Medulla oblongata (tissue), 1 donor: ENCODE measurements at regions not wholly inside any gene's neighbourhood (a gene's known extent, or its start where the extent isn't known, plus 50 kb on each side); places are given as distances from the start of the nearest gene placed in this dataset.

Experiments used
- DNase-seq: peaks from one replicate; pipeline ENCODE4 v3.0.0-alpha.2; 2015; ENCODE audit errors: extremely low spot score

DNA sequence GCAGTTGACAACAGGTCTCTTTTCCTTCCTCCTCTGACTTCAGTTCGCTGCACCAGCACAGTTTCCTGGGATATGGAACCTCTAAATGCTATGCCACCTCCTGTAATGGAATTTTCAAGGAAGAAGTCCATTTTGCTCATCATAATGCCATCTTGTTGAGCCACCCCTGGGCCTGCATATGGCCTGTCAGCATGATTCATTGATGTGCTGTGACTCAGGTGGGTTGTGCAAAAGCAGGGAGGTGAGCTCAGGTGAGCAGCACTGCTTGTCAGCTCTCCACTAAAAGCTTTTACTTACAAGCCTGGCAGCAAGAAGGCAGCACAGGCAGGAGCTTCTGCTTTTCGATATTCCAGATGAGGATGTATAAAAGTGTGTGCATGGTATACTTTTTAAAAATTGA, 247.1 kb upstream of the LMCD1 start:
- DNase-seq, result no peak

DNA sequence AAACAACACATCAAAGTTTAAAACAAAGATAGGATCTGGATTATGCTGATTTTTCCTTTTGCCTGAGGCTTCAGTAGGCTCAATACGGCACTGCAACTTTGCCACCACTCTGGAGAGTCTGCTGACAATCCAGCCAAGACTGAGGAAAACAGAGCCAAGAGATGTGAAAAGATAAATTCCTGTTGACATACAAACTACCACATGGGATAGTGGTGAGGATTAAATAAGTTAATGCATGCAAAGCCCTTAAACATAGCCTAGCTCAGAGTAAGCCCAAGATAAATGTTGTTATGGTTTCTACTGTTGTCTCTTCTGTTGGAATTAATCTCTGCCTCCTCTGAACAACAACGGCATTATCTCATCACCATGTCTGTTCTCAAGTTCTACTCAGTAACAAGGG, 245.9 kb upstream of the LMCD1 start:
- DNase-seq, result peak; percentile 35

DNA sequence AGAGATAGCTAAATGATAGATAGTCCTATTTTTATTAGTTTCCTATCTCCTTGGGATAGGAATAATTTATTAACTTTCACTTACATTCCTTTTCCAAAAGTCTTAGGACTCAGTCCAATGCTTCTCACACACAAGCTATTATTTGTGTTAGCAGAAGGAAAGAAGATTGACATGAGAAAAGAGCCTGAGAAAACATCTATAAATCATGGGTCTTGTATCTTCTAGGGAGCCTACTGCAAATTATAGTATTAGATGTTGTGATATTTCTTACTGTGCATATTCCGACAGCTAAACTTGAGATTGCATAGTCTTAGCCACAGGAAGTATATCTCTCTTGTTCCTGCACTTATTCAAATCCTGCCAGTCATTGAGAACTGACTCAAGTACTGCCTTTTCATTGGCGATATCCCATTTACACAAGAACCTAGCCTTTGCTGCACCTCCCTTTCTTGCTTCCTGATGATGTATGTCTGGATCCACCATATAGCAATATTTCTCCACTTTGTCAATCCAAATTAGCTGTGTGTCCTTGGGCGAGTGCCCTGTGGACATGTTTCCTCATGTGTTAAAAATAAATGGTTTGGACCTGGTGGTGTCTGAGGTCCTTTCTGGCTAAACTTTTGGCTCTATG, 245.1 kb upstream of the LMCD1 start:
- no peak for DNase-seq

DNA sequence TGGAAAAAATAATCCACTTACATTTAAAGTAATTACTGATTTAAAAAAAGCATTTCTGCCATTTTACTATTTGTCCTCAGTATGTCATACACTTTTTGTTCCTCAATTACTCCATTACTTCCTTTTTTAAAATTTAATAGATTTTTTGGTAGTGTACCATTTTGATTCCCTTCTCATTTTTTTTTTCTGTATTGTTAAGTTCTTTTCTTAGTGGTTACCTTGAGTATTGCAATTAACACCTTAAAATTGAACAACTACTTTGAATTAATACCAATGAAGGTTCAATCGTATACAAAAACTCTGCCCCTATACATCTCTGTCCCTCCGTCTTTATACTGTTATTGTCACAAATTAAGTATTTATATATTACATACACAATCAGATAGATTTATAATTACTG, 240.6 kb upstream of the LMCD1 start:
- no peak for DNase-seq

DNA sequence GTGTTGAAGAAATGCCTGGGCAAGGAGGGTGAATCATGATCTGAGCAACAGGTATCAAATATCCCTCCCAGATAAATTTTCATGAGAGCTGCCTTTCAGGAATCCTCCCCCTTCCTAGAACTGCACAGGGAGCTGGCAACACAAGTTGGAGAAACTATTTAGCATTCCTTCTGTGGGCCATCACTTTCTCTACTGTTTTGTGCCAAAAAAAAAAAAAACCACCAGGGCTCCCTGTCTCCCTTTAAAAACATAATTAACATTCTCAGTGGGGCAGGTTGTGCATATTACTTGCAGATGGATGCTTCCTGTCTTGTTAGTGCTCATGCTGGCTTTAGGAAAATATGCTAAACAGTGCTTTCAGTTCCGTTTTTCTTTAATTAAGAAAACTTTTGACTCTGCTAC, 234.9 kb upstream of the LMCD1 start:
- DNase-seq, result peak; percentile 22

DNA sequence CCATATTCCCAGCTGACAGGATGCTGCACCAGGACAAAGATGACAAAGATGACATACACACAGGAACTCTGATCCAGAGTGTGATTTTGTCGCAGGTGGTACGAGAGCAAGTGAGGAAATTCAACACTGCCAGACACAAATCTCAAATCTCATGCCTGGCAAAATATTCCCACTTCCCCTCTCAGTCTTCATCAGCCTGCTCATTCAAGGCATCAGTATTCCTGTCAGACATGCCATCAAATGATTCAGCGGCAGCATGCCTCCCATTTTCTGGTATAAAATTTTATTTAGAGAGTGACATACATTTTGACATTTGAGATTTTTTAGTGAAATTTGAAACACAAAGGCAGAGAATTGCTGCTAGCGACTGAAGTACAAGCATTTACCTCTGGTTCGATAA, 228.1 kb upstream of the LMCD1 start:
- DNase-seq, result no peak

DNA sequence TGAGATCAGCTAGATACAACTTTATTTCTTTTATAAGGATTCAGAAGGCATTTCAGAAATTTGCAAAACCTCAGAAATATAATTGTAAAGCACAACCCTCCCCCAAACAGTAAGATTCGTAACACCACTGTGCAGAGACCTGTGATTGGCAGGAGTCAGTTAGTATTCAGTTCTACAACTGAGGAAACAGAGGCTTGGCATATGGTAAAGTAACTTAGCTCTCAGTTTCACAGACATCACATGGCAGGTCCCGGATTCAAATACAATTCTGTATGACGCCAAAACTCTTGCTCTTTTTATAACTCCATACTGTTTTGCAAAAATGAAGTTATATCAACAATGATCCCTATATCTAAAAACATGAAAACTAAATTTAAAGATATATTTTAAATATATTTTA, 225.6 kb upstream of the LMCD1 start:
- no peak for DNase-seq

DNA sequence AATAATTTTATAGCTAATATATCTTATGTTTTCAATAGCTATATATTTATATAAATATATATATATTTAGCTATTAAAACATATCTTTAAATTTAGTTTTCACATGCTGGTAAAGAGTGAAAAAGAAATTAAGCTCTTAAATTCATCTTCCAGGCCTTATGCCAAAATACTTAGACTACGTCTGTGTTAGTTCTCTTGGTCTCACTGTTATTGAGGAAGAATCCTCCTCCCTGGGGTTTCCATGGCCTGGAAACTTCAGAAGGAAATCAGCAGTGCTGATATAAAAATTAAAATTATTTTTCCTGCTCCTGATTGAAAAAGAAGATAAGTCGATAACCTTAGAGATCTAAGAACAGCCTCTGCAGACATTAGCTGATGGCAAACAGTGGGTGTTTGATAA, 225.1 kb upstream of the LMCD1 start:
- no peak for DNase-seq

DNA sequence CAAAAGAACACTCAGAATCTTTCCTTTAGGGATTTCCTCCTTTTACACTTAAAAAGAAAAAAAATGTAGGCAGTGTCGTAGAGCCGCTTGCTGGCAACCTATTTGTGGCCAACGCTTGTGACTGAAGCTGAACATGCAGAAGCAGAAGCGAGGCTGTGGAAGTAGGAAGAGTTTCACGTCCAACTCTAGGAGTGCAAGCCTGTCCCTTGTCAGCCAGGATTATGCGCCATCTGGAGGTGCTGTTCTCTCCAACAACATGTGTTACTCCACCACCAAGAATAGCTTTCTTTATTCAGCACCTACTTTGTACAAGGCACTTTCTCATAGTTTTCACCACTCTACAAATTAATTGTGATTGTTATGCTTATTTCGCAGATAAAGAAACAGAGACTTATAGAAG, 223.2 kb upstream of the LMCD1 start:
- no peak for DNase-seq

DNA sequence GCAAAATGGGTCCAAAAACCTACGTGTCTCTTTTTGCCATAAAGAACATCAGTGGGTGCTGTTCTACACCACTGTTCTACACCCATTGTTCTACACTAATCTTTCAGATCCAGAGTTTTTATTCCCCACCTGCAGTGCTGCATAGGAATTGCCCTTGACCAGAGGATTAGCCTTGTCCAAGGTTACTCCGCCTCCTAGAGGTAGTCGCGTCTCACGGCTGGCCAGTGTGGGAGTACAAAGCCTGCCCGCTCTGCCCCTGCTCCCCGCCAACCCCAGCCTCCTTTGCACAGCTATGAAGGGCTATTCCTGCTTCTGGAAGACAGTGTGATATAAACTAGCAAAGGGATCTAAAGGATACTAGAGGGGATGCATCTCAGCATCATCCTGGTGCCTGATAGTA, 222.1 kb upstream of the LMCD1 start:
- no peak for DNase-seq

DNA sequence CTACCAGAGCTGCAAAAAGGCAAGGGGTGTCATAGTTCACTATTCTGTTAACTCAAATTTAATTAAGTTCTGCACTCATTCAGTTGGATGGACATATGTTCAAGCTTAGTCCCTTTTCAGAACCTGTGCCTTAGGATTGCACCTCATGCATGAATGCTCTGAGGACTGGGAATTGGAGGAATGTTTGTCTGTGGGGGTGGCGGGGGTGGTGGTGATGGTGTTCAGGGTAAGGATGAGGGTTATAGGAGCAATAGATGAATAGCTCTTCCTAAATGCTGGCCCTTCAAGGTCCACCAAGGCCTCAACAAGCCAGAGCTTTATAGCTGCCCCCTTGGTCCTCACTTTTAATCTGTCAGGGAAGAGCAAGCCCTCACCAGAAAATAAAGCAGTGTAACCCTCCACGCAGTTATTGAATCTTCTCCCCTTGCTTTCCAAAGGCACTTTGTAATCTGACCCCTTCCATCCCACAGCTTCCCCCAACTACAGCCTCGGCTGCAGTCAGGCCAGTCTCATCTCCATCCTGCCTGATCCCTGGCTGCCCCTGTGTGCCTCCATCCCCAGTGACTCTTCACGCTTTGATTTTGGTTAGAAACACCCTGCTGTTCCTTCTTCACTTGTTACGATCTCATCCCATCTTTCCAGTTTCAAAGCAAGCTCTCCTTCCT, 221.6 kb upstream of the LMCD1 start:
- DNase-seq, result no peak

DNA sequence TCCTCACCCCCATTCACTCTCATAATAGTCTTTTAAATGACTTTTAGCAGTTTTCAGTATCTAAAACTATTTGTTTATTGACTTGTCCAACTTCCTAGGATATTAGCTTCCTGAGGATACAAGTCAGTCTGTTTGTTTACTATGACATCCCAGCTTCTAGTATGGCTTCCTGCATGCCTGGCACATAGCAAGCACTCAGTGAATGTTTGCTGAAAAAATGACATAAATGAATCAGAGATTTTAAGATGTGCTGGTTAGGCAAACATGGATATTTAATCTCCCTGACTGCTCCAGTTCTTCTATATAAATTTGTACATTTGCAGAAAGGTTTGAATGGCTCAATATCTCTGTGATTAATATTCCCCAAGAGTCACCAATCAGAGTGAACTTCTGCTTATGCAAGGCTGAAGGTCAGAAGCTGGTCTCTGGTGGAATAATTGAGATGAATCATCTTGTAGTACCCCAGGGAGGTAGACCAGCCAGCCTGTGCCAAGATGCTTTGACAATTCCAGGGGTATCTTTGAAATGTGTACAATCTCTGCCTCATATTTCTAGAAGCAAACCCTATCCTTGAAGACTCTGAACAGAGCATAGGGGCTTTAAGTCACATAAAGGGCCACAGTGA, 219.0 kb upstream of the LMCD1 start:
- DNase-seq, result no peak

DNA sequence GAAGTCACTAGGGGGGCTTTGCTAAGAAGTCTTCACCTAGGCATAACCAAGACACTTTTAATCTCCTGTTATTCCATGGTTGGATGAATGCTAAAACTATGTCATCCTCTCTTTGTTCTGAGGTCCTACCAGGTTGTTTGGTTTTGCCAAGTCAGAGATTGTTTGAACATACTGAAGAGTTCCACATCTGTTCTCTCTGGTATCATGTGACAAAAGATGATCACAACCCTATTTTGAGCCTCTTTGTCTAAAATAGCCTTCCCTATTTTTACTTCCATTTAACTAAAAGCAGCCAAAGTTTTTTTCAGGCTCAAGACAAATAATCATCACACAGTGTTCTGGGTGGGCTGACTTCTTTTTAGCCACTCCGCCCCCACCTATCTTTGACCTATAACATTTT, 218.4 kb upstream of the LMCD1 start:
- DNase-seq, result no peak

DNA sequence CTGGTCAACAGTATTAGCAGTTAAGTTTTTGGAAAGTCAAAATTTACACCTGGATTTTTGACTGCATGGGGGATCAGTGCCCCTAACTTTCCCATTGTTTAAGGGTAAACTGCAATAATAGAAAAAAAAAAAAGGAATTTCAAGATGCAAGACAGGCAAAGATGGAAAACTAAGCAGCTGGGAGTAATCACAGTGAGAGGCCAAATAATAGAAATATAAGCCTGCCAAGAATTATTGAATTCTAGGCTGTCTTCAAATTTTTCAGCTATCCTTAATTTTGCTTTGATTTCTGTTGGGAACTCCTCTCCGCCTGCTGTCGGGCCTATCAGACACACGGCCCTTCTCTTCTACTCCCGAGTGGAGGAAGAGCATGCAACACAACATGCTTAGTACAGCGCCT, 215.5 kb upstream of the LMCD1 start:
- no peak for DNase-seq

DNA sequence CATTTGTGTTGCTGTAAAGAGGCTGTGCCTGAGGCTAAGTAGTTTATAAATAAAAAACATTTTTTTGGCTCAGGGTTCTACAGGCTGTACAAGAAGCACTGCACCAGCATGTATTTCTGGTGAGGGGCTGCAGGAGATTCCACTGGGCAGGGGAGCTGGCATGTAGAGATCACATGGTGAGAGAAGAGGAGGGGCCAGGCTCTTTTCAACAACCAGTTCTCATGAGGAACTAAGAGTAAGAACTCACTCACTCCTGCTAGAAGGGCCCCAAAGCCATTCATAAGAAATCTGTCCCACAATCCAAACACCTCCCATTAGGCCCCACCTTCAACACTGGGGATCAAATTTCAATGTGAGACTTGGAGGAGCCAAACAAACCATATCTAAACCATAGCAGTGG, 214.9 kb upstream of the LMCD1 start:
- DNase-seq, result no peak

DNA sequence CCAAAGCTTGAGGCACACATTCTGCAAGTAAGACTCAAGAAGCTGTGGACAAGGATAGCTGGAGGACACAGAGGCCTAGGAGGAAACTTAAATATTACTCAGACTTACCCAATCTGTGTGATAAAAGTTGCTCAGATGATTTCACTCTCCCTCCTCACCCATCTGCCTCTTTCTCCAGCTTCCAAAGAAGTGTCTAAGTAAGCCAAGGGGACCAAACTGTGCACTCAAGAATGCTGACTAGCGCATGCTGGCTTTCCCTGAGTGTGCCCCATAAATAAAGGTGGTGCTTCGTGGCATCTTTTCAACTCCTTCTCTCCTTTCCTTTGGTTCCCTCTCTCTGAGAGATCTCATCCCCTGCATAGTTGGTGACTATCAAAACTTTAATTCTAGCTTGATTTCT, 211.0 kb upstream of the LMCD1 start:
- DNase-seq, result peak; percentile 13

DNA sequence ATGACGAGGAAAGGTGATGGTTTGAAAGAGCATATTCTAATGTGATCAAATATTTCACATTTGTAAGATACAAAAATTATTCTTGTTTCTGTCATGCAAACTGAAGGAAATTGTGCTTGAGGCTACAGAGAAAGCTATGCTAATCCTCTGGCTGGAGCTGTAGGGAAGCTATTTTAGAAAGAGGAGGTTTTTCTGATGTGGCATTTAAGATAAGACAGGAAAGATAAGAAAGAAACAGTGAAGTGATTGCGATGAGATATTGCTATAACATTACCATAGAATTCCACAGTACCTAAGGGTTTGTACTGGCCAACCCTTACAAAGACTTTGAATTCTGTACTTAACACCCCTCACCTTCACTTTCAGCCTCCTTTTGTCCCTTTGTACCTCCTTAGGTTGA, 205.2 kb upstream of the LMCD1 start:
- DNase-seq, result no peak

DNA sequence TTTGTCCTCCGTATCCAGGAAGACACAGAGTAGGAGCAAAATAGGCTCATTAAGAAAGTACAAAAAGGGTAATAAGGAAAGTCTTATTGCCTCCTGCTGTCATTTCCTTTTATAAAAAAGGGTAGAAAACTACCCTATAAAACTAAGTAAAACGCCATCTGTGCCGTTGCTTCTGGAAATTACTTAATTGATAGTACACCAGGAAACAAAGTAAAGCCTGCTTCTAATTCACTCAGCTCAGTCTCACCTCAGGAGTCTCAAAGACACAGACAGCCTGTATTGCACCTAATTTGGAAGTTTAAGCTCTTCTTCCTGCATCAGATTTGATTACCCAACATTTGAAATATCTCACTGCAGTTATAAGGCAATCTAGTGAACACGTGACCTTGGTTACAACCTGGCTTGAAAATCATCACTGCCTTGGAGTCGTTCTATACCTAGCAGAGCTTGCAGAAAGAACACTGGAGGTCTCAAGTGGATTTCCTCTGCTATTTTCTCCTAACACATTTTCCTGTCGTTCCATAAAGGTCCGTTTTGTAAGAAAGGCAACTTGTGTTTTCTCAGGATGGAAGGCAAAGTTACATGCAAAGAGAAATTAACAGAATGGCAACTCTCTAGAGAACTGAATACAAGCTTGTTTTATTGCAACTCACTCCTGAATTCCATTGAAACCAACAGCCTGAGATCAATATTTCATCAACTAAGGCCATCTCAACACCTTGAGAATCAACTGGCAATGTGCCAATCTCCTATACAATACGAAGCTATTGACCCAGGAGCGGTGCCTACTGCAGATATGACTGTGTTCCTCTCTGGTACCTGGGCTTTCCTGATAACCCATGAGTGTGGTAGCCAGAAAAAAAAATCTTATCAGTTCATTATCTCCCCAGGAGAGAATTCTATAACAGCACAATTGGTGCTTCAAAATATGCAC, 203.3 kb upstream of the LMCD1 start:
- no peak for DNase-seq

DNA sequence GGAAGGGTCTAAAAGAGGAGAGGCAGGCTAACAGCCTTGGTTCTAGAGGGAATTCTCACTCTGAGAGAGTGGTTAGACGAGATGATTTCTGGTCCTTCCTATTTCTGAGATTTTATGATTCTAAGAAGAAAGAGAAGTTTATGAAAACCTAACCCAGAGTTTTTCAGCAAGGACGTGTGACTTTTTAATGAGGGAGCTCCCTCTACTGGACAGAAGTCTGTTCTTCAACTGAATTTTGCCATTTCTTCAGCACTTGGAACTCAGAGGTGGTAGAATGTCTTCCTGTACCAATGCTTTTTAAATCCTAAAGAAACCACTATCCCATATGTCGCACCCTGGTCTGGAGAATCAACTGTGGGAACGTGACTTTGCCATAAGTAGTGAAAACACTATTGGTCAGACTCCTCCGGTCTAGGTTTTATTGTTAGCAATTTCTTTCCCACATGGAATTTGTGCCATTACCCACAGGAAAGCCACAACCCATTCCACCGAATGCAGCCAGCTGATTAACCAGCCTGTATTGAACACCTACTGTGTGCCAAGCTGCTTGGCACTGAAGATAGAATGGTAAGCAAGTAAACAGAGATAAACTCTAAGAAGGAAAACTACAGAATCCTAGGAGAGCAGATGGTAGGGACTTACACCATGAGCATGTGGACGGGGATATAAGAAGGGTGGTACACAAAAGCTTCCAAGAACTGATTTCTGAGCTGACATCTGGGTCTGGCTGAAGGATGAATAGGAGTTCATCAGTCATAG, 199.5 kb upstream of the LMCD1 start:
- DNase-seq, result peak; percentile 66

DNA sequence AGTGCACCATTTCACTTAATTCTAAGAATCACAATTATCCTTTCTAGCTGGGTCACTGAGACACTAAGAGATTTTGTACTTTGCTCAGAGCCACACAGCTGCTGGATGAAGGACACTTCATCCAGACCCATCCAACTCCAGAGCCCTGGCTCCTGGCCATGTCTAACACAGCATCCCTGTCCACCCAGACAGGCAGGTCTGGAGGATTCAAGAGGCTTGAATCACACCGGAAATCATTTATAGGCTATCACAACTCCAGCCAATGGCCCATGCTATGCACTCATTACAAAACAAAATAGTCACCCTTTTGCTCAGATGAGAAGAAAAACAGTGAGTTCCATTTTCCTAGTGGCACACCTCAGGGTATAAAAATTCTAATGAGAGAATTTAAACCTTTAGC, 198.2 kb upstream of the LMCD1 start:
- DNase-seq, result no peak

DNA sequence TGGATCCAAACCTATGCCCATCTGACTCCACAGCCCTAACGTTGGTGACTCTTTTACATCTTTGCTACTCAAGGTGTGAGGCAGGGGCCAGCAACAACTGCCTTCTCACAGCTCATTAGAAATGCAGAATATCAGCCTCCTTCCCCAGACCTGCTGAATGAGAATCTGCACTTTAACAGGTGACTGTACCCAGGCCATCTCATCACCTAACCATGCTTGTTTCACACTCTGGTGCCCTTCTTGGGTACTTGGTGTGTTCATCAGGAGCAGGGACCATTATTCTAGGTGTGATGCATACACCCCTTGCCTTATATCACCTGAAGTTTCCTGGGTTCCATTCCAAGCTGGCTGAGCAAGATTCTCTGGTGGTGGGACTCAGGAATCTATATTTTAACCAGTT, 196.3 kb upstream of the LMCD1 start:
- DNase-seq, result no peak
